Esophagus mucosa (tissue), 1 donor: ENCODE measurements at regions not wholly inside any gene's neighbourhood (a gene's known extent, or its start where the extent isn't known, plus 50 kb on each side); places are given as distances from the start of the nearest gene placed in this dataset.

Source experiments
- ATAC-seq: fragments of 200-7000 bp; cut with Tn5 transposase; one replicate; pipeline ENCODE4 v1.9.1; 2020
- donor health status: DM: yes; HTN: yes; CAD: no.

- ATAC-seq, result no peak
Observed at GRCh38 chr16:64534180-64534780, 587.6 kb downstream of the CDH11 start.

GRCh38 chr16:64532691-64533090 is 589.2 kb downstream of the CDH11 start:
- no peak for ATAC-seq

- ATAC-seq, result no peak
Observed at GRCh38 chr16:64532117-64532516, 589.7 kb downstream of the CDH11 start.

- ATAC-seq, result no peak
Observed at GRCh38 chr16:64531401-64531800, 590.5 kb downstream of the CDH11 start.

- ATAC-seq, result no peak
Observed at GRCh38 chr16:64522548-64522947, 599.3 kb downstream of the CDH11 start.

- ATAC-seq, result no peak
Observed at GRCh38 chr16:64513871-64514270, 608.0 kb downstream of the CDH11 start.

GRCh38 chr16:64507240-64508024 is 614.4 kb downstream of the CDH11 start:
- no peak for ATAC-seq

- ATAC-seq, result no peak
Observed at GRCh38 chr16:64499211-64499610, 622.7 kb downstream of the CDH11 start.

- no peak for ATAC-seq
Observed at GRCh38 chr16:64498363-64498762, 623.5 kb downstream of the CDH11 start.

- ATAC-seq, result no peak
Observed at GRCh38 chr16:64493709-64494108, 628.2 kb downstream of the CDH11 start.

GRCh38 chr16:64489449-64489848 is 632.4 kb downstream of the CDH11 start:
- no peak for ATAC-seq

GRCh38 chr16:64486561-64486960 is 635.3 kb downstream of the CDH11 start:
- no peak for ATAC-seq

- no peak for ATAC-seq
Observed at GRCh38 chr16:64481497-64481896, 640.4 kb downstream of the CDH11 start.

GRCh38 chr16:64478252-64478906 is 643.5 kb downstream of the CDH11 start:
- ATAC-seq, result no peak

GRCh38 chr16:64475627-64476351 is 646.1 kb downstream of the CDH11 start:
- ATAC-seq, result no peak

- ATAC-seq, result no peak
Observed at GRCh38 chr16:64470916-64471315, 650.9 kb downstream of the CDH11 start.

- ATAC-seq, result no peak
Observed at GRCh38 chr16:64469906-64470702, 651.8 kb downstream of the CDH11 start.

- no peak for ATAC-seq
Observed at GRCh38 chr16:64469351-64469750, 652.5 kb downstream of the CDH11 start.

- no peak for ATAC-seq
Observed at GRCh38 chr16:64468515-64469090, 653.3 kb downstream of the CDH11 start.

- ATAC-seq, result no peak
Observed at GRCh38 chr16:64459821-64460220, 662.0 kb downstream of the CDH11 start.

GRCh38 chr16:64459402-64459801 is 662.5 kb downstream of the CDH11 start:
- no peak for ATAC-seq

GRCh38 chr16:64455275-64455674 is 666.6 kb downstream of the CDH11 start:
- ATAC-seq, result no peak
